HG03108 (cell line): ENCODE measurements at regions not wholly inside any gene's neighbourhood (a gene's known extent, or its start where the extent isn't known, plus 50 kb on each side); places are given as distances from the start of the nearest gene placed in this dataset.
"Not testable (repeated sequence)": the region's sequence is repeated elsewhere in the genome, so short reads cannot be mapped to it uniquely, and the experiment has no call there.

Experiments
- ATAC-seq: cut with Tn5 transposase; IDR thresholded peaks from one replicate; pipeline ENCODE4 v1.9.1; 2021; ENCODE audit warnings: moderate library complexity; ENCODE audit not compliant: unreplicated experiment

DNA sequence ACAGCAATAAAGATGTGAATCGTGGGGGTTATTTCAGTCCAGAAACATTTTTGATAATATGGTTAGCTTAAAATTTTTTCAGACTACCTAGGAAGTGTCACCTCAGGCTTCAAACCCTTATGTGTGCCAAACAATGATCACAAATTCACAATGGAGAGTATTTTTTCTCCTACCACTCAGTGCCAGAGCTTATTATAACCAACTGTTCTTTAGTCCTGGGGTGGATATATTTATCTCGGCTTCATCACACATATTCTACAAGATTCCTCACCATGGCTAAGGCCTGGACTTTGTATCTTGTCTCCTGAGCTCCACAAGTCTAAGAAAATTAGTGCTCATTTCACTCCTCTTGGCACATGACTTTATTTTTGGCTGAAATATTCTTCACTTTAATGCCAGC is 629.1 kb downstream of the RWDD3 start:
- ATAC-seq = no peak

DNA sequence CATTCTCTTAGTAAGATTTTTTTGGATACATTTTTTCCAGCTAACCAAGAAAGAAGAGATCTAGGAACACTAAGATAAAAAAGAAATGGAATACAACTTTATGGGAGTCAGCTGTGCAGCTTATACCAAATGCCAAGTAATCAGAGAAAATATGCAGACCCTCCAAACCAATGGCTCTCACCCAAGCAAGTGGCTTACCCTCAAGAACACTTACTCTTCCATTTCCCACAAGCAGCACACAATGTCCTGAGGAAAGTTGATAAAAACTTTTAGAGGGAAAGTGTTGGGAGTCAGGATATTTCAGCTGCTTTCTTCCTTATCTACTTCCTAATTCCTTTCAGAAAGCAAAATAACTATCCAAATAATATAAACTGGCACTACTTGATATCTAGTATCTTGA is 631.8 kb downstream of the RWDD3 start:
- ATAC-seq = no peak

DNA sequence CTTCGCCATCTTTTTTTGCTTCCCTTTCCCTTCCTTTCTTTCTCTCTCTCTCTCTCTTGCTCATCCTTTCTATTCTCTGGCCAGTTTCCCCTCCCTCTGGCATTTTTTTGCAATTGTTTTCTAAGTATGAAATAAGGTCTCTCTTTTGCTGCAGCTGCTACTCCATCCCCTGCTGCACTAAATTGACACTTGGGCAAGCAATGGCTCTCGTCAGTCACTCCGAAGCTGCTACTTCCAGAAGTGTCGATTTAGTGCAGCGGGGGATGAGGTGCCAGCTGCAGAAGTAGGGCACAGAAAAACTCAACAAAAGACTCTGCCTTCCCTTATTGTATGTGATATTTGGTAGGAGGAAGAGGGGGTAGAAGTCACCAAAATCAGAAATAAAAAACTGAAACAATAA is 642.3 kb downstream of the RWDD3 start:
- ATAC-seq = no peak

DNA sequence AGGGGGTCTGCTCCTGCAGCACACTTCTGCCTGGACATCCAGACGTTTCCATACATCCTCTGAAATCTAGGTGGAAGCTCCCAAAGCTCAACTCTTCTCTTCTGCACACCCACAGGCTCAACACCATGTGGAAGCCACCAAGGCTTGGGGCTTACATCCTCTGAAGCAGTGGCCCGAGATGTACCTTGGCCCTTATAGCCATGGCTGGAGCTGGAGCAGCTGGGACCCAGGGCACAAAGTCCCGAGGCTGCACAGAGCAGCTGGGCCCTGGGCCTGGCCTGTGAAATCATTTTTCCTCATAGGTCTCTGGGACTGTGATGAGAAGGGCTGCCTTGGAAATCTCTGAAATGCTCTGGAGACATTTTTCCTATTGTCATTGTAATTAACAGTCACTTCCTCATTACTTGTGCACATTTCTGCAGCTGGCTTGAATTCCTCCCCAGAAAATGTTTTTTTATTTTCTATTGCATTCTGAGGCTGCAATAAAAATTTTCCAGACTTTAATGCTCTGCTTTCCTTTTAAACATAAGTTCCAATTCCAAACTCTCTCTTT is 645.6 kb downstream of the RWDD3 start:
- no peak for ATAC-seq

DNA sequence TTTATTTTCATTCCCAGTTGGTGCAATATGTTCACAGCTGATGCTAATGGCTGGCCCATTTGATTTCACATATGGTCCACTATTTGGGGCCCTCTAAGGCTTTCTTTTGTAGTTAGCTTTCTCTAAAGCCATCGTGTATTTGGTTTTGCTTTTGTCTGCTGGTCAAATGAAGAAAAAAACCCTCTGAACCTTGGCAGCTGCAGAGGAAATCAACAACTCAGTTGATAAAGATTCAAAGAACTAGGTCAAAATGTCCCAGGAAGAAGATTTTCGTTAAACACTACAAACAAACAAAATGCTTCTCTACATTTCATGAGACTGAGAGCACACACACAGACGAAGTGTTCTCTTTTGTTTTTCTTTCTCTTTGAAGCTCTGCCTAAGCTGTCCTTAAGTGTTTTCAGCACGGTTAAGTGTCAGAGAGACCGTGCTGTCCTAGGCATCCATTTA is 655.0 kb downstream of the RWDD3 start:
- ATAC-seq = no peak

DNA sequence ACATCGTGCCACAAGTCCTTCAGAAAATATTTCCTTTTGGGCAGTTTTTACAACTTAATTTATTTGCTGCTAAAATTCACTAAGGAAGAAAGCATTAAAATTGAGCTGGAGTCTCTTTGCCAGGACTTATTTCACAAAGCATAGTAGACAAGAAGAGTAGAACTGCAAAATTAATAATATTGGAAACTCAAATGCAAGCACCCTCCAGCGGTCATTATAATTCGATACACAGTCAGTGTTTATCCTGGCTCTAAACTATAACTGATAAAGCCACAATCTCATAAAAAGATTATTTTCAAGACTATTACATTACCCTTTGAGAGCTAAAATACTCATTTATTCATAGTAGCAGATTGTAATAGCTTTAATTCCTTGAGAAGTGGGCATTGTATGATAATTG is 655.4 kb downstream of the RWDD3 start:
- no peak for ATAC-seq

DNA sequence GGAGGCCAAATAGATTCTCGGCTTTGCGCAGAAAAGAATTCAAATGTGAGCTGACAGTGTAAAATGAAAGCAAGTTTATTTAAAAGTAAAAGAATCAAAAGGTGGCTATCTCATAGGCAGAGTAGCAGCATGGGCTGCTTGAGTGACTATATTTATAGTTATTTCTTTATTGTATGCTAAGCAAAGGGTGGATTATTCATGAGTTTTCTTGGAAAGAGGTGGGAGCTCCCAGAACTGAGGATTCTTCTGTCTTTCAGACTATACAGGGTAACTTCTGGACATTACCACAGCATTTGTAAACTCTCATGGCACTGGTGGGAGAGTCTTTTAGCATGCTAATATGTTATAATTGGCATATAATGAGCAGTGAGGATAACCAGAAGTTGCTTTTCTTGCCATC is 659.9 kb downstream of the RWDD3 start:
- ATAC-seq = no peak

DNA sequence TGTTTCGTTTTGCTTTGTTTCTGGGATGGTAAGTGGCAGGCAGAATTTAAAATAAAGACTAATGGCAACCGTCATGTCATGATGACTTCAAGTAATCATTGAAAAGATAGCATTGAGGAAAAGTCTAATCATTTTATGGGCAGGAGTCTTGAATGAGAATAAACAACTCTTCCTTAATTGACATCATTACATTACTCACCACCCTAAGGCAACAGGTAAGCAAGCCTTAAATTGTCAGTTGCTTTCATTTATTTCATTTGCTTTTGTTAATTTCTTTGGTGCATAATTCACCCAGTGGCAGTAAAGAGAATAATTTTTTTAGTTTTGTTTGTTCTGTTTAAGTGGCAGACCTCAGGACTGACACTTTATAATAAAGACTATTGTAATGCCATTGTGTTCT is 669.0 kb downstream of the RWDD3 start:
- ATAC-seq = no peak

DNA sequence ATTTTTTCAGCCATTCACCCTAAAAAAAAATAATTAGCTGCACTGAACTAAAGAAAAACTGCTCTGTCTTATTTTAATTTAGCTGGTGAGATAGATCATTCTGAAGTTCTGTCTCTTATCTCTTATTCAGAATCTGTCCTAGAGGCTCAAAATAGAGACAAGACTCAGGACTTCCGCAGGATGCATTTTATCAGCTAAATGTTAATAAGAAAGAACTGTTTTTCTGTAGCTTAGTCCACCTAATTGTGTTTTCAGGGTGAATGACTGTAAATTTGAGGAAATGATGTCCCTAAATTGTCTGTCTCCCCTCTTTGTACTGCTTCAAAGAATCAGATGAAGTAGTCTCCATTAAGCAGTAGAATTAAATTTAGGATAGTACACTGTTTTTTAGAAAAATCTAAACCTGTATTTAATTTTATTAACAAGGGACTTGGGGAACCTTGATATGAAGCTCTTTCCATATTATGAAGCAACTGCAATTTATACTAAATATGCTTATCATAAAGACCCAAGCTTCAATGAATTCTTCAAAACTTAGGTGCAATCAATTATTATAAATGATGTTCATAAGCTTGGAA is 671.9 kb downstream of the RWDD3 start:
- no peak for ATAC-seq

DNA sequence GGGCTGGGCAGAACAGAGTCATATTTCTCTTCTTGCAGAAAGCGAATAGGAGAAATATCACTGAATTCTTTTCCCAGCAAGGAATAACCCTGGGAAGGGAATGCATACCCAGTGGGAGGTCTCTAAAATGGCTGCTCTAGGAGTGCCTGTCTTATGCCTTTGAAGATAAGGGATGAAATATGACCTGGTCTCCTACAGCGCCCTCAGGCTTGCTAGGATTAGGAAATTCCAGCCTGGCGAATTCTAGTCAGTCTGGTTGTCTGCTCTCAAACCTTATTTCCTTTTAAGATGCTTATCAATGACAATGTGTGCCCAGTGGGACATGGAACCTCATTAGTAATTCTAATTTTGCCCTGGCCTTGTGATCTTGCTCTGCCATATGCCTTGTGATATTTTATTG is 677.7 kb downstream of the RWDD3 start:
- not testable (repeated sequence) for ATAC-seq

DNA sequence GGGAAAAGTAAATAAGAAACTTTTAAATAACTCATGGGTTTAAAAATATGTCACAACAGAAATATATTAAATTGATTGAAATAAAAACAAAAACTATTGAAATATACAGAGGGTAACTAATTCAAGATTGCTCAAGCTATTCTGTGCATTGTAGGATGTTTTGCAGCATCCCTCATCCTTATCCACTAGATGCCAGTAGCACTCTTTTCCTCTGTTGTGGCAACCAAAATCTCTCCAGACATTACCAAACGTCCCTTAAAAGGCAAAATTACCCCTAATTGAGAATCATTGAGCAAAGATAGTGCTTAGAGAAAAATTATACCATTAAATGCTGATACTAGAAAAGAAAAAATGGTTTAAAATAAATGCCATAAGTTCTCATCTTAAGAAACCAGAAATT is 682.6 kb downstream of the RWDD3 start:
- no peak for ATAC-seq

DNA sequence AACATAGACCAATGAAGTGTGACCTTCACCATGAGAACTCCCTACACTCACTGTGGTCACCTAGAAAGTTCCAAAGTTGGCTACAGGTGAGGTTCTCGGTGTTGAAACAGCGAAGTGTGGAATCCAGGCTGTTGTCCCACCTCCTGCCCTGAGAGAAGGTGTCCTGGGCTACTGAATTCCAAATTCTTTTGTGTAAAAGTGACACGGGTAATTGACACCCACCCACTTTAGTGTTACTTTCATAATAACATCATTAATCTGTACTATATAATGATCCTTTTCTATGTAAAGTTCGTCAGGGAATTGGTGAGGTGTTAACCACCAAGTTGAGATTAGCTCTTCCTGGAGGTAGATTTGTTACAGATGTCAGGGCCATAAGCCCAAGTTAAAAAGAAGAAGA is 690.7 kb downstream of the RWDD3 start:
- no peak for ATAC-seq

DNA sequence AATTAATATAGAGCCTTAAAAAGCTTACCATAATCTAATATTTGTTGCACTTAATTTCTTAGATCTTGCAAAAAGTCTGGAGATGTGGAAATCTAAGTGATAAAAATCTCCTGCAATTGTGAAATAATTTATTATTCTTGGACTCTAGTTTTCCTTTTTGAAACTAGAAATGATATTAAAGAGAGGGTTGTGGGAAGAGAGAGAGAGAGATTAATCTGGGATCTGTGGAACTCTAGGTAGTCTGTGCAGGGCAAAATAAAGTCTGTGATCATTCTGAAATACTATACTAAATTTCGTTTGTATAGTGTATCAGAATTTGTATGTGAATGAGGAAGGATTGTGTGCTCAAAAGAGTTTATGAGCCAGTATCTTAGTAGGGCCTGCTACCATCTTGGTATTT is 692.3 kb downstream of the RWDD3 start:
- no peak for ATAC-seq

DNA sequence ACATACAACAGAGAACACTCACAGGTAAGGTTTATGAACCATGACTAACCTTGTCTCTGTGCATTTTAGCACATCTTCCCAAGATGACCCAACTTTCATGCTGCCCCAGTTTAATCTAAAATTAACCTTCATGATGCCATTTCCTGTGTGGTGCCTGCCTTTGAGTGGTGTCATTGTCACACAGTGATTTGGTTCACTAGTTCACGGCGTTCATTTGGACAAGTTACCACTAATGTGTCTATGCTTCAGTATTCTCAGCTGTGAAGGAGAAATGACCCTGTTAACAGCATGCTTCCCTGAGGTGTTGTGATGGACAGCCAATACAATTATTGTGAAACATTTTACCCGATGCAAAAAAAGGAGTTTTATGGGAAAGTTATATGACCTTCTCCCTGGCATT is 693.1 kb downstream of the RWDD3 start:
- ATAC-seq = no peak

DNA sequence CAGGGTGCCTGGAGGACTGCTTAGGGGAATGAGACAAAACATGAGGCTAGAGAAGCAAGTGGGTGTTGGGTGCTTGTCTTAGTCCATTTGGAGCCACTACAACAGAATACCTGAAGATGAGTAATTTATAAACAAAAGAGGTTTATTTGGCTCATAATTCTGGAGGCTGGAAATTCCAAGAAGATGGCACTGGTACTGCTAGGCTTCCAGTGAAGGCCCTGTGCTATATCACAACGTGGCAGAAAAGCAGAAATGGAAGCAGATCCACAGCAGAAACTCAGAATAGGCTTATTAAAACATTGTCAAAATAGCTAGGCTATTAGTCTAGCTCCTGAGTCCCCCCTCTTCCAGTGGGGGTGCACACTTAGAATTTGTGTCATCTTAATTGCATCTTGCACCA is 701.7 kb downstream of the RWDD3 start:
- ATAC-seq = no peak

DNA sequence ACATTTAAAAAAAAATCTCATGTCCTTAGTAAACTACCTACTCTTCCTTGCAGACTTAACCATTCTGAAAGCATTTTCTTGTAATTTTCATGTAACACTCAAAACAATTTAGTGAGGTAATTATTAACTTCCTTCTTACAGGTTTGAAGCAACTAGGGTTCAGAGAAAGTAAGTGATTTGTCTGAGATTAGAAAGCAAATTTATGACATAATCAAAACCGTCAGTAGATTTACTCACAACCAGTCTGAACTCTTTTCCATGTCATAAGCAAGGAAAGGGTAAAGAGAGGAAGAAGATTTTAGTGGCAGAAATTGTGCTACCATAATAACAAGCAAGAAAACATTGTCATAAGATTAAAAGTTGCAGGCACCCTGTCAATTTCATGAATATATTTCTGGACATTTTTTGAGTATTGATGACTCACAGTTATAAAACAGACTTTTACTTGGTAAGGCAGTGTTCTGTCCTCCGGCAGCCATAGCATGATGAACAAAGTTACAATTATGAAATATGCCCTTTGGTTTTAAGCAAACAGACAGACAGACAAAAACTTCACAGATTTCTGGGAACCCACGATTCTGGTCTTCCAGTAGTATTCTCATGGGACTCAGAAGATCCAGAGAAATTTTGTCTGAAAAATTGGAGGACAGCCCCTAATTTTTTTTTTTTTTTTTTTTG is 707.2 kb downstream of the RWDD3 start:
- no peak for ATAC-seq

DNA sequence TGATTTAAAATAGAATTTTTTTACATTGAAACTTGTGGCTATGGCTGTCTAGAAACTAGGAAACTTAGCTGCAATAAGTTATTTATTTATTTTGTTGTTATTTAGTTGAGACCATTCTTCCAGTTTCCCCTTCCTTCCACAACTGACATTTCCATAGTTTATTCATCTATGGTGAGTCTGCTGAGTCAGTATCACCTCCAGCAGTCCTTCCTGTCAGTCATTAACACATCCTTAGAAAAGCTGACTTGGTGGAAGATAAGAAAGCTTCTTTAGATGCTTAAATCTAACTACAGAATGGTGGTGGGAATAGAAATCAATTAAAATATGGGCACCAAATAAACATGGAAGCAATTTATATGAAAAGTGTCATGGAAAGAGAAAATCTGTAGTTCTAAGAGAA is 714.0 kb downstream of the RWDD3 start:
- no peak for ATAC-seq

DNA sequence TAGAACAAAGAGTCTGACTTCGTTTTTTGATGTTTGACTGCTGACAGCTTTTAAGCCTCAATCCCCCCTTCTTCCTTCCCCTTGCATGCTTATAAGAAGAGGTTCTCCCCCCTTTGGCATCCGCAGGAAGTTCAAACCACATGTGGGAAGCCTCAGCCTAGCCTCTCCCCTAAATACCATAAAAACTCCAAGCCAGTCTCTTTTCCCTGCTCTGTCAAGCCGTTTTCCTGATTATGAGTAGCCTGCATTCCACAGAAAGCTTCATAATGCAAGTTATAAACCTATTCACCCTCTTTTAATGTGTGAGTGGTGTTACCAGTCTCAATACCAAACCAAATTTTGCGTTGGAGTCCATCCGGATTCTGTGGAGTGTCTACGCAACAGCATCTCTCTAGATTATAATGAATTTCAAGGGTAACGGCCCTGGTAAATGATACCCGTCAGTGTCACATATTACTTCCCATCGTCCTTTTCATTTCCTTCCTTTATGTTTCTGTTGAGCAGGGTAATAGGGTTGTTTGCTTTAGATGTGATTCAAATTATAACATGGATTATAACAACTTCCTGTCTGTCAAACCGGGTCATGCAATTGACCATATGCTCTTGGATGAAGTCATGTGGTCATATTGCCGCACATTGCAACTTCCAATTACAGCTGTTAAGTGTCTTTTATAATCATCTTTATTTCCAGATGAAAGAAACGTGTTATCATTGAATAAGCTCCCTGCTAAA is 717.5 kb downstream of the RWDD3 start:
- ATAC-seq = no peak

DNA sequence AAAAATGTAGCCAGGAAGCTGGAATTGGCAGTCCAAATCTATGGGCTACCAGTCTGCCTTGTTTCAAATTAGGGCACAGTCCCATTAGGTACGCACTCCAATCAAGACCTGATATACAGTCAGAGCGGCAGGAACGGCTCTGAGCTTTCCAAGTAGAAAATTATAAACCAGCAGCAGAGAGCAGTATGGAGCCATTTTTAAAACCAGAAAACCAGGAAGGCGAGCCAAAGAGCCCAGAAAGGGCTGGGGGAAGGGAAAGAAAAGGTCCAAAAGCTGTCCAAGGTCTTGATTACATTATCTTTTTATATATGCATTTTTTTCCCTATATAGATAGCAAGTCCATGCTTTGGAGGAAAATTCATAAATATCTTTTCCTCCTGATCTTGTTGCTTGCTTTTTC is 719.0 kb downstream of the RWDD3 start:
- ATAC-seq = no peak

DNA sequence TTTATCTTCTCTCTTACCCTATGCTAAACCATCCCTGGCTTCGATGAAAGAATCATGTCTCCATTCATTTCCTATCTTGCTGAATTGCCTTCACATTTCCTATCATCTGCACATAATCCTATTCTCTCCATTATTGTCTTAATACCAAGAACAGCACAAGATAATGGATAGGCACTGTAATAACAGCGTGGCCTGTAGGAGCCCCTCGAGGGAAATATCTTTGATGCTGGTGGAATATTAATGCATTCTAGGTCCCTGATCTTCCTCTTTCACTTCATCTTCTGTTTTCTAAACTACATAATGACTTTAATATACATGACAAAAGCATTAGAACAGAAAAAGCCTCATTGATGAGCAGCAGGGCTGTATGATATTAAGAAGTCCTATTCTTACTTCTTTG is 720.6 kb downstream of the RWDD3 start:
- ATAC-seq = no peak

DNA sequence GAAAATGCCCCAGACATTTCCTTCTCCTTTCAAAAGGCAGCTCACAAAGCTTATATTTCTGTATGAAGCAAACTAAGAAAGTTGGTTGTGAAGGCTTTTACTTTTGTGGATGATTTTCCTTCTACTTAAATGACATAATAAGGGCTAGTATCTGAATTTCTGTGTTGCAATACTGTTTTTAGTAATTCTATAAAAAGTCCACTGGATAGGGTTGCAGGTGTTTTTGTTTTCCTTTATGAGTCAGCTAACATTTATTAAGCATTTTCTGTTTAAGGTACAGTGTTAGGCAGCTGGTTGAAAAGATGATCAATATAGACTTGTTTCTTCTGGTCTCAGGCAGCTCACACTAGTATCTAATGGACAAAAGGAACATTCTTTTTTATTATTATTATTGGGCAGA is 722.2 kb downstream of the RWDD3 start:
- no peak for ATAC-seq

DNA sequence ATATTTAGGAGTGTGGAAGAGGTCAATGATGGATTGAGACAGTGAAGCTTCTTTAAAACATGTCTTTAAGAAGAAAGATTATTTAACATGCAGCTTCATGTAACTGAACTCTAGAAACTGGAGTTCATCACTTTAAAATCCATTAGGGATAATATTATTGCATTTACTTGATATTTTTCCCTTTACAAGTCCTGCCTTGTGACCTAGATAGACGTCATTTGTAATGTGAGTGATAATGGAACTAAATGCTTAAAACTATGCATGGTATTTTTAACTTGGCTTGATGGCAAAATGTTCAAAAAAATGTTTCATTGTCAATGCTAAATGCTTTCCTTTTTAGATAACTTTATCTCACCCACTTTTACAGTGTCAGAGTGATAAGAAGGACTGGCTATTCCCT is 723.7 kb downstream of the RWDD3 start:
- ATAC-seq = no peak
